Epithelial cell of proximal tubule (primary cell): ENCODE measurements at regions not wholly inside any gene's neighbourhood (a gene's known extent, or its start where the extent isn't known, plus 50 kb on each side); places are given as distances from the start of the nearest gene placed in this dataset.

ENCODE experiments used
- DNase-seq: peaks from one replicate; pipeline ENCODE4 v3.0.0-alpha.2; 2011; ENCODE audit warnings: low read depth
- H3K4me3 ChIP-seq: 2 replicates; pipeline ENCODE4 v1.5.1; 2011; ENCODE audit warnings: low read depth, mild to moderate bottlenecking, low read length
- TF ChIP-seq, protein P1 (sequence below): conservative IDR thresholded peaks from 2 replicates; pipeline ENCODE4 v1.5.1; 2012; ENCODE audit warnings: low read depth, mild to moderate bottlenecking, low read length

DNA sequence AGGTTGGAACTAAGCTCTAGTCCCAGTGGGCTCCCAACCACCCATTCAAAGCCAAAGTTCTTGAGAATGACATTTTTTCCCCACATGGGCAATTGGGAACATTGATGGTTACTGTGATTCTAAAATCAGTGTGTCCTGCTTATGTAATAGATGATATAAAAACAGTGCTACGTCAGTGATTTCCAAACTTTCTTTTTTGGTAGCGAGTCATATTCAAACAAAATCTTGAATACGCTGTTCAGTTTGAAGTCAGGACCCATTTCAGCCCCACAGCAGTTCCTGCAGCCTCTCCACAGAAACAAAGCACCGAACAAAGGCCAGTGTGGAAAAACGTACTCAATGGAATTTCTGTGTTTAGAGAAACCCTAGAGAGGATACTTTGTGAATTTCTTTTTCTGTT is 170.0 kb upstream of the OLIG3 start:
- TF ChIP-seq, protein P1, sequence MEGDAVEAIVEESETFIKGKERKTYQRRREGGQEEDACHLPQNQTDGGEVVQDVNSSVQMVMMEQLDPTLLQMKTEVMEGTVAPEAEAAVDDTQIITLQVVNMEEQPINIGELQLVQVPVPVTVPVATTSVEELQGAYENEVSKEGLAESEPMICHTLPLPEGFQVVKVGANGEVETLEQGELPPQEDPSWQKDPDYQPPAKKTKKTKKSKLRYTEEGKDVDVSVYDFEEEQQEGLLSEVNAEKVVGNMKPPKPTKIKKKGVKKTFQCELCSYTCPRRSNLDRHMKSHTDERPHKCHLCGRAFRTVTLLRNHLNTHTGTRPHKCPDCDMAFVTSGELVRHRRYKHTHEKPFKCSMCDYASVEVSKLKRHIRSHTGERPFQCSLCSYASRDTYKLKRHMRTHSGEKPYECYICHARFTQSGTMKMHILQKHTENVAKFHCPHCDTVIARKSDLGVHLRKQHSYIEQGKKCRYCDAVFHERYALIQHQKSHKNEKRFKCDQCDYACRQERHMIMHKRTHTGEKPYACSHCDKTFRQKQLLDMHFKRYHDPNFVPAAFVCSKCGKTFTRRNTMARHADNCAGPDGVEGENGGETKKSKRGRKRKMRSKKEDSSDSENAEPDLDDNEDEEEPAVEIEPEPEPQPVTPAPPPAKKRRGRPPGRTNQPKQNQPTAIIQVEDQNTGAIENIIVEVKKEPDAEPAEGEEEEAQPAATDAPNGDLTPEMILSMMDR, result no peak
- DNase-seq, result no peak
- H3K4me3 ChIP-seq, result no peak overlapping the region

DNA sequence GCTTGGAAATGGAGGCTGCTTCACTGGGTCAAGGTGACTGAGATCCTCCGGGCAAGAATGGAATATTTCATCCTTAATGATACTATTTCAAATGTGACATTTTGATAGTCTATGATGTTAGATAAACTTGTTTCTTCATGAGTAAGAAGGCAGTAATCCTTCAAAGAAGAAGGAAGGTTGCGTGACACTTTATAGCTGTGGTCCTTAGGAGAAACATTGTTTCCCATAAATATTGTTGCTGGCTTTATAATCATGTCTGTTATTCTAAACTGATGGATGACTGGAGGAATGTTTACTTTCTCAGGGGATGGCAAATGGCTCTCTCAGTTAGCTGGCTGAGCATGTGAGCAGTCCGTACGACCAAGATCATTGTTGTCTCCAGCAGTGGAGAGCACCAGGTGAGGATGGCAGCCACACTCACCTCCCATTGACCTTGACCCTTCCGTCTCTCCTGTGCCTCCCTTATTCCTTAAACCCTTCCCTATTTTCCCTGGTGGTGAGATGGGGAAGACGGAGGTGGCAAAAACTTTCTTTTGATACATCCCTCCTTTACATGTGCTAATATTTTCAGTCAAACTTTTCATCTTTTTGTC is 171.2 kb upstream of the OLIG3 start:
- DNase-seq, result no peak
- TF ChIP-seq, protein P1, result no peak
- no peak overlapping the region for H3K4me3 ChIP-seq

DNA sequence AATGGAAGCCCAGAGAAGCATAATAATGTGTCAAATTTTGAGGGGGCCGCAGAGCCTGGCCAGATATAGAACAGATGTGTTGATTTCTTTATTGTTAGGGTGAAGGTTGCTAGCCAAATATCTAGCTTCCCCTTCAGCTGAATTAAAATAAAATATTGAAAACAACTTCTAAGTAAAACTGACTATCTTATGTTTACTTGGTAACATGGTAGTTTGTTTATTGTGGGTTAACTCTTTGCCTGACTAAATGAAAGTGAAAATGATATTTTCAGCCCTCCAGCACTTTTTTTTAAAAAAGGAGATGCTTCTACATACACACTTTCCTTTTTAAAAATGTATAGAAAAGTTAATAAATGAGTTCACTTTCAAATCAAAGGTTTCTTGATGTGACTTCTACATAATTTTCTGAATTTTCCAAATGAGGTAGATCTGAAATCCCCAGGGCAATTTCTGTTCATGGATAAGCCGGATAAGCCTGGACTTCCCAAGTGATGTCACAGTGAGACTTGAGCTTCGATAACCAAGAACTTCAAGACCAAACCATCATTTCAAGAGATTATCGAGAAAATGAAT is 172.1 kb upstream of the OLIG3 start:
- no peak for DNase-seq

DNA sequence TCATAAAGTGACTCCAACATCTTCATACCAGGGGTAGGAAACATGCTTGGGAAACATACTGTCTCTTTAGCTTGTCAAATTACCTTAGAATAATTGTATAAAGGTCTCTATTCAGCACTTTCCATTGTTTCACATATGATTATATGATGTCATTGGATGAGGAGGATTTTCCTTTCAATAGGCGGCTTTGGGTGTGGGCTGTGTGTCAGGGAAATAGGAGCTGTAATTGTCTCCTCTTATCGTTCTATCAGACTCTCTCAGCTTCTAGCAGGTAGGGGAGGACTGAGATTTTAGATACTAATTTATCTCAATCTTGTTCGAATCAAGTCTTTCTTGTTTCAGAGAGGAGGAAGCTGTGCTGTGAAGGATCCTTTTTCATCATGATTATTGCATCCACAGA is 179.4 kb upstream of the OLIG3 start:
- TF ChIP-seq, protein P1, result no peak
- no peak overlapping the region for H3K4me3 ChIP-seq
- no peak for DNase-seq

More for the DNA sequence above, 172.1 kb upstream of the OLIG3 start:
- TF ChIP-seq, protein P1, result no peak
- no peak overlapping the region for H3K4me3 ChIP-seq

DNA sequence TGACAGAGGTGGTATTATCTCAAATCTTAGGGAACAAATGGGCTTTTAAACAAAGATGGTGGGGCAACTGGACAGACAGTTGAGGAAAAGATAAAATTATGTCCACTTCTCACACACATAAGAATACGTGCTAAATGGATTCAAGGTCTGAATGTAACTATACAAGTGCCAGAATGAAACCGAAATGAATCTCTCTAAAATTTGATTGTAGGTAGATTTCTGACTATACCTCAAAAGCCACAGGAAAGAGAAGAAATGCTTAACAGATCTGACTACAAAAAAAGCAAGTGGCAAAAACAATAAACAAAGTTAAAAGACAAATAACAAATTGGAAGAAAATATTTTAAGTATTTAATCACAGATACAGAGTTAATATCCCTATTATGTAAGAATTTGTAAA is 182.7 kb upstream of the OLIG3 start:
- DNase-seq, result no peak
- TF ChIP-seq, protein P1, result no peak
- H3K4me3 ChIP-seq, result no peak overlapping the region

DNA sequence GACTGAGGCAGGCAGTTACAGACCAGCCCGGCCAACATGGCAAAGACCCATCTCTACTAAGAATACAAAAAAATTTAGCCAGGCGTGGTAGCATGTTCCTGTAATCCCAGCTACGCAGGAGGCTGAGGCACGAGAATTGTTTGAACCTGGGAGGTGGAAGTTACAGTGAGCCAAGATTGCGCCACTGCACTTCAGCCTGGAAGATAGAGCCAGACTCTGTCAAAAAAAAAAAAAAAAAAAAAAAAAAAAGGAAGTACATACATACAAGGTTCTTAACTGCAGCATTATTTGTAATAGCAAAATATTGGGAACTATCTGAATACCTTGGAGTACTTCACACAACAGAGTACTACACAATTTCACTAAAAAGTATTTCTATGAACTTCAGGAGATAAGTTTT is 183.5 kb upstream of the OLIG3 start:
- TF ChIP-seq, protein P1, result no peak
- no peak overlapping the region for H3K4me3 ChIP-seq
- DNase-seq, result no peak

DNA sequence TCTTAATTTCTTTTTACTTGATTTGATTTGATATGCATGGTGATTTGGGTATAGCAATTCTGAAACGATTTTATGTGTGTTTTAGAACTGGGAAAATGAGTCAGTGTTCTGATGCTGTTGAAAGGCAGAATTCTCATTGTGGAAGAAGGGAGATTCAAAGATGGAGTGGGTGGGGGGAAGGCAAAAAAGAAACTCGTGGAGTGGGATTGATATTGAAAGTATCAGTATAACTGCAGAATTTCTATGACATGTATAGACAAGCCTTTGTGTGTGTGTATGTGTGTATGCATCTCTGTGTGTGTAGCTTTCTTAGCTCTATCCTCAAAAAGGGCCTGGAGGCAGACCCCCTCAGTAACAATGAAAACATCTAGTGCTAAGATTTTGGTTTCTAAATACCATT is 184.3 kb upstream of the OLIG3 start:
- TF ChIP-seq, protein P1, result no peak
- DNase-seq, result no peak
- H3K4me3 ChIP-seq, result no peak overlapping the region
